ENCODE measurements at regions not wholly inside any gene's neighbourhood (a gene's known extent, or its start where the extent isn't known, plus 50 kb on each side); places are given as distances from the start of the nearest gene placed in this dataset.

- POLR2A ChIA-PET: no interaction called here
- no peak overlapping the region for H3K4me2 ChIP-seq (ENCODE audit: control insufficient read depth, insufficient read depth)
- TF ChIP-seq ZBTB4 (CRISPR knock-in tag; IDR thresholded peaks at IDR 0.05): no peak
- TF ChIP-seq SMC3 (IDR thresholded peaks at IDR 0.05; ENCODE audit: borderline replicate concordance, low read length): no peak
- no peak for TF ChIP-seq ZNF274 (IDR thresholded peaks at IDR 0.05; ENCODE audit: insufficient read depth, insufficient read length)
- TF ChIP-seq JUNB (IDR thresholded peaks at IDR 0.05): no peak
- TF ChIP-seq POLR2AphosphoS5 (IDR thresholded peaks at IDR 0.05; ENCODE audit: low read length): no peak
- no peak for TF ChIP-seq FOXK2 (IDR thresholded peaks at IDR 0.05)
- TF ChIP-seq DPF2 (IDR thresholded peaks at IDR 0.05): no peak
- TF ChIP-seq E2F8 (IDR thresholded peaks at IDR 0.05; ENCODE audit: low read depth, partially characterized antibody): no peak
- no peak for TF ChIP-seq RBBP5 (conservative IDR thresholded peaks at IDR 0.05)
- no peak for TF ChIP-seq E4F1 (IDR thresholded peaks at IDR 0.05; ENCODE audit: borderline replicate concordance, partially characterized antibody)
- no peak for TF ChIP-seq SKIL (IDR thresholded peaks at IDR 0.05; ENCODE audit: low read depth, poor library complexity, severe bottlenecking)
- no peak for TF ChIP-seq IRF5 (IDR thresholded peaks at IDR 0.05; ENCODE audit: borderline replicate concordance)
- no peak for TF ChIP-seq HDGF (IDR thresholded peaks at IDR 0.05)
- no peak for TF ChIP-seq ZSCAN29 (IDR thresholded peaks at IDR 0.05)
- no peak overlapping the region for H3K4me3 ChIP-seq
- 0% methylated on average over 1 of the region's 1 CpG for WGBS (ENCODE audit: insufficient coverage, insufficient replicate concordance, low lambda C conversion rate, missing lambda C conversion rate)
- CTCF ChIA-PET: no interaction called here
- in situ Hi-C loops (cut with MboI) (no loop called here), intact Hi-C loops (cut with micrococcal nuclease; ENCODE audit: unreplicated experiment) (no loop called here)
- ATAC-seq (no peak), FAIRE-seq (no peak), DNase-seq (ENCODE audit: low read depth, low spot score) (no peak)
- no peaks in the 10 kb centered on the region for H3K79me2 ChIP-seq (ENCODE audit: control insufficient read depth, insufficient read depth, low read length)
- H3K9me3 ChIP-seq (replicated peaks; ENCODE audit: control insufficient read depth, insufficient read depth, low read length): peaks cover 10% of the 10 kb centered on the region
- no peak overlapping the region for H3K9ac ChIP-seq (ENCODE audit: control insufficient read depth, insufficient read depth, low read length)
- H2AFZ ChIP-seq (ENCODE audit: control insufficient read depth, low read depth, low read length): no peak overlapping the region
- BruUV-seq (replicated peaks): no TSS peak
- H3K27ac ChIP-seq (ENCODE audit: control insufficient read depth, insufficient read depth): no peak overlapping the region
- no peaks in the 10 kb centered on the region for H3K27me3 ChIP-seq (replicated peaks in 1 of 2; ENCODE audit: control insufficient read depth in 2 of 2, insufficient read depth in 2 of 2, low read length in 1 of 2)
- H3K4me1 ChIP-seq (ENCODE audit: control insufficient read depth, insufficient read depth, low read length): no peaks in the 10 kb centered on the region
- RAD21 ChIA-PET (ENCODE audit: unreplicated experiment): no interaction called here
- H3K36me3 ChIP-seq (ENCODE audit: control insufficient read depth in 2 of 2, insufficient read depth in 2 of 2, low read length in 1 of 2): no peaks in the 10 kb centered on the region
- SMC1A ChIA-PET (ENCODE audit: uncharacterized antibody, unreplicated experiment): no interaction called here
- H4K20me1 ChIP-seq (ENCODE audit: control insufficient read depth, insufficient read depth): no peaks in the 10 kb centered on the region
These were observed 292.9 kb downstream of the IKZF2 start for GRCh38 chr2:212858496-212858895.

Measured in GM12878 (cell line).